Adrenal gland (tissue), 5 donors: ENCODE measurements at regions not wholly inside any gene's neighbourhood (a gene's known extent, or its start where the extent isn't known, plus 50 kb on each side); places are given as distances from the start of the nearest gene placed in this dataset.
"Not testable (repeated sequence)": the region's sequence is repeated elsewhere in the genome, so short reads cannot be mapped to it uniquely, and the experiment has no call there.

Experiments
- CTCF ChIP-seq, 6 experiments: fragments of 450-650 bp in 4 of 6; fragments of 200-600 bp in 2 of 6; sonication (generic) in 1 of 6; IDR thresholded peaks; 1 replicate in 5 of 6; 2 replicates in 1 of 6; pipeline versions ENCODE4 v1.5.1 to v1.8.0; 2016 to 2021; ENCODE audit warnings: antibody characterized with exemption in 6 of 6, mild to moderate bottlenecking in 2 of 6, moderate library complexity in 1 of 6
- POLR2A ChIP-seq, 2 donors: fragments of 450-650 bp; IDR thresholded peaks; one replicate each; pipeline ENCODE4 v1.6.1; 2017; ENCODE audit warnings: antibody characterized with exemption in 2 of 2, mild to moderate bottlenecking in 2 of 2, moderate library complexity in 1 of 2
- donor health status: DM: no; HTN: no; CAD: no.

- TF ChIP-seq CTCF, POLR2A (IDR thresholded peaks at IDR 0.05): not testable (repeated sequence)
Measured at GRCh38 chr6:100195244-100195643, 201.2 kb upstream of the MCHR2 start.
